ENCODE measurements at regions not wholly inside any gene's neighbourhood (a gene's known extent, or its start where the extent isn't known, plus 50 kb on each side); places are given as distances from the start of the nearest gene placed in this dataset.

GRCh38 chr1:173422456-173422976 is 54.6 kb upstream of the PRDX6 start:
- no peak for ATAC-seq (replicated peaks in 6 of 8)
- WGBS, 10 experiments = 67 to 100% (median 73%) methylated on average over 1 to 5 of the region's 5 CpGs; no CpG with 5 or more reads in 2 of the 10 experiments
- peaks cover 0 to 10% of the 10 kb centered on the region in 2 donors for H3K4me1 ChIP-seq (replicated peaks in 1 of 2)
- no peak overlapping the region for H3K27ac ChIP-seq
- in situ Hi-C loops (cut with MboI; ENCODE audit: low pct_unique_long_range_greater_than_20kb in 2 of 9, low sequenced_read_pairs in 9 of 9, unreplicated experiment in 9 of 9) = loop anchor here in 1 of 9 experiments (25.0 kb wide), 3 partner anchors 160 to 685 kb away; no protein-coding TSS in a partner anchor
- H3K4me3 ChIP-seq = no peak overlapping the region

- Histone ChIP-seq H3K27ac (no peak overlapping the region), H3K4me1 (replicated peaks in 1 of 2) (peaks cover 0 to 10% of the 10 kb centered on the region in 2 donors), H3K4me3 (no peak overlapping the region)
- no peak for ATAC-seq (replicated peaks in 6 of 8)
- in situ Hi-C loops (cut with MboI; ENCODE audit: low pct_unique_long_range_greater_than_20kb in 2 of 9, low sequenced_read_pairs in 9 of 9, unreplicated experiment in 9 of 9) = loop anchor here in 1 of 9 experiments (25.0 kb wide), 3 partner anchors 161 to 686 kb away; no protein-coding TSS in a partner anchor
- 78 to 100% (median 100%) methylated on average over 1 of the region's 1 CpG; no CpG with 5 or more reads in 3 of the 10 experiments for WGBS, 10 experiments
Observed at GRCh38 chr1:173423291-173423690, 53.8 kb upstream of the PRDX6 start.

- WGBS, 10 experiments = 65 to 100% (median 82%) methylated on average over 1 to 4 of the region's 4 CpGs; no CpG with 5 or more reads in 1 of the 10 experiments
- Histone ChIP-seq H3K4me3 (no peak overlapping the region), H3K27ac (no peak overlapping the region), H3K4me1 (replicated peaks in 1 of 2) (peaks cover under 1 to 10% of the 10 kb centered on the region in 2 donors)
- in situ Hi-C loops (cut with MboI; ENCODE audit: low pct_unique_long_range_greater_than_20kb in 2 of 9, low sequenced_read_pairs in 9 of 9, unreplicated experiment in 9 of 9) = loop anchor here in 1 of 9 experiments (25.0 kb wide), 3 partner anchors 162 to 687 kb away; no protein-coding TSS in a partner anchor
- no peak for ATAC-seq (replicated peaks in 6 of 8)
Observed at GRCh38 chr1:173424143-173424542, 53.0 kb upstream of the PRDX6 start.

- Histone ChIP-seq H3K4me1 (replicated peaks in 1 of 2) (peaks cover 7 to 17% of the 10 kb centered on the region in 2 donors), H3K27ac (no peak overlapping the region), H3K4me3 (no peak overlapping the region)
- WGBS, 10 experiments = 0 to 89% (median 60%) methylated on average over 1 to 2 of the region's 2 CpGs; no CpG with 5 or more reads in 1 of the 10 experiments
- in situ Hi-C loops (cut with MboI; ENCODE audit: low pct_unique_long_range_greater_than_20kb in 2 of 9, low sequenced_read_pairs in 9 of 9, unreplicated experiment in 9 of 9) = loop anchor here in 4 of 9 experiments (25.0 kb wide), 4 partner anchors 163 to 688 kb away; partner anchors contain the start of genes CENPL (in 3 of the 4) and DARS2 (in 3 of the 4)
- peak in 2 of 8 experiments; percentile 15 to 45 for ATAC-seq (replicated peaks in 6 of 8)
Observed at GRCh38 chr1:173424782-173425407, 52.2 kb upstream of the PRDX6 start.

- H3K27ac ChIP-seq = no peak overlapping the region
- WGBS, 10 experiments = 41 to 100% (median 89%) methylated on average over 1 to 5 of the region's 5 CpGs
- no peak for ATAC-seq (replicated peaks in 6 of 8)
- peaks cover 15 to 28% of the 10 kb centered on the region in 2 donors for H3K4me1 ChIP-seq (replicated peaks in 1 of 2)
- in situ Hi-C loops (cut with MboI; ENCODE audit: low pct_unique_long_range_greater_than_20kb in 2 of 9, low sequenced_read_pairs in 9 of 9, unreplicated experiment in 9 of 9) = loop anchor here in 3 of 9 experiments (25.0 kb wide), 1 partner anchor 386 kb away; the partner anchor contains the start of genes CENPL (in 3 of the 3) and DARS2 (in 3 of the 3)
- H3K4me3 ChIP-seq = no peak overlapping the region
Observed at GRCh38 chr1:173426057-173426456, 51.1 kb upstream of the PRDX6 start.

GRCh38 chr1:173427146-173428054 is 49.7 kb upstream of the PRDX6 start:
- 56 to 96% (median 80%) methylated on average over 3 to 9 of the region's 9 CpGs; no CpG with 5 or more reads in 1 of the 10 experiments for WGBS, 10 experiments
- ATAC-seq (replicated peaks in 6 of 8) = no peak
- in situ Hi-C loops (cut with MboI; ENCODE audit: low pct_unique_long_range_greater_than_20kb in 2 of 9, low sequenced_read_pairs in 9 of 9, unreplicated experiment in 9 of 9) = loop anchor here in 3 of 9 experiments (25.0 kb wide), 1 partner anchor 385 kb away; the partner anchor contains the start of genes CENPL (in 3 of the 3) and DARS2 (in 3 of the 3)

More at GRCh38 chr1:173427146-173428054, 49.7 kb upstream of the PRDX6 start:
- Histone ChIP-seq H3K4me1 (replicated peaks in 1 of 2) (peaks cover 18 to 31% of the 10 kb centered on the region in 2 donors), H3K4me3 (no peak overlapping the region), H3K27ac (no peak overlapping the region)
